22Rv1 (cell line): ENCODE measurements at regions not wholly inside any gene's neighbourhood (a gene's known extent, or its start where the extent isn't known, plus 50 kb on each side); places are given as distances from the start of the nearest gene placed in this dataset.

ENCODE experiments used
- CTCF ChIP-seq: fragments of 450-650 bp; IDR thresholded peaks from 2 replicates; pipeline ENCODE4 v1.5.1; 2017; ENCODE audit warnings: mild to moderate bottlenecking
- ZFX ChIP-seq: fragments of 450-650 bp; IDR thresholded peaks from 2 replicates; pipeline ENCODE4 v1.6.1; 2017; ENCODE audit warnings: antibody characterized with exemption, borderline replicate concordance

- TF ChIP-seq CTCF = no peak
- no peak for TF ChIP-seq ZFX
Observed at GRCh38 chr9:80400624-80401230, 829.0 kb downstream of the TLE4 start.
